Stimulated activated CD4-positive, alpha-beta T cell treated with anti-CD3 and anti-CD28 coated beads, Interleukin-4, amount 100 ng/mL, for 1 hour (primary cell): ENCODE measurements at regions not wholly inside any gene's neighbourhood (a gene's known extent, or its start where the extent isn't known, plus 50 kb on each side); places are given as distances from the start of the nearest gene placed in this dataset.
A peak's percentile ranks its signal among the peaks of the same experiment; 100 is the strongest.

Experiments
- DNase-seq: peaks from one replicate; pipeline ENCODE4 v3.0.0-alpha.2; 2020

DNA sequence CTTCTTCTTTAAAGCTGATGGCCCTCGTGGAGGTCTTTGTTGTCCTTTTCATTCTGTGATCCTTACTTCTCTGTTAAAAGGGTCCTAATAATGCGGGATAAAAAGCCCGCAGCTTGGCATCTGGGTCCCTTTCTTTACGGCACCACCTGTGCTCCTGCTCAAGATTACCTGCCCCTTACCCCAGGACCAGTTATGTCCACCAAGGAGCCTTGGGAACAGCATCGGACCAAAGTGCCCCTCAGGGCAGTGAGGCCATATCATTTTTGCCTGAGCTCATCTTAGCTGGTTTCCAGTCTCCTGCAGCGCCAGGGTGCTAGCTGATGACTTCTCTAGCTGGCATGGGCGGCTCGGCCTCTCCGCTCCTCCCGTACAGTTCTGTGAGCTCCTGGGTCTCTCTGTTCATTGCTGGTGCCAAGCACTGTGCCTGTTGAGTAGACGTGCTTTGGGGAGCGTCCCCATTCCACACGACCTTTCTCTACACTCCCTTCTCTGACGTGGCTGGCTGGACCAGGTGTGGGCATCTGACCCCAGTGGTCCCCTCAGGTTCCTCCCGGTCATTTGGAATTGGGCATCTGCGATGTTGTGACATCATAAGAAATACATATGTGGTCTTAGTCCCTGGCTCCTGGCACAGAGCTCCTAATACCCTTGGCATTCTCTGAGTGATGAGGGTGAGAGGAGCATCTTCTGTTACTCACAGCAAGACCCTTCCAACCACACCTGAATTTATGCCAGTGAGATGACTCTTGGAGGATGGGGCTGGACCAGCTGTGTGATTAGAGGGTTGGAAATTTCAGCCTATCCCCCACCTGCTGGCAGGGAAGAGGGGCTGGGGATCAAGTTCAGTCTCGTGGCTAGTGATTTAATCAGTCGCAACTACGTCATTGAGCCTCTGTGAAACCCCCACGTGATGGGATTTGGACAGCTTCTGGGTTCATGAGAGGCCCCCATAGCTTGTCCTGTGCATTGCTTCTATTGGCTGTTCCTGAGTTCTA is 134.2 kb upstream of the HS6ST1 start:
- DNase-seq = no peak

- no peak for DNase-seq
Measured at GRCh38 chr2:128454980-128455720, 136.5 kb upstream of the HS6ST1 start.

GRCh38 chr2:128455721-128456050 is 137.0 kb upstream of the HS6ST1 start:
- no peak for DNase-seq

DNA sequence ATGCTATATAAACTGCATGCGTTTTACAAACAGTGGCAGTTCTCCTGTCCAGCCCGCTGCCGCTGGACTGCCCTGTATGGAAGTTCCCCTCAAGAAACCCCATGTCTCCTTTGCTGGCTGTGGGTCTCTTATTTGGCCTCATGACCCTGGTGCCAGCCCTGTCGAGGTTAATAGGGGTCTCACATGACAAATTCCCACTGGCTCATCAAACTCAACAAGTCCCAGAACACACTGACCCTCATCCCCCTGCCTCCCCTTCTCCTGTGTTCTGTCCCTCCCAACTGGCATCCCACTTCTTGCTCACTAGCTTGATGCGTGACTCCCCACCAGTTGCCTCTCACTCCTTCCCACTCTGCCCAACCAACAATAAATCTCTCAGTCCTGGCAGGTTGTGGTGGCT is 137.6 kb upstream of the HS6ST1 start:
- DNase-seq = no peak

- no peak for DNase-seq
Measured at GRCh38 chr2:128457006-128457604, 138.4 kb upstream of the HS6ST1 start.

DNA sequence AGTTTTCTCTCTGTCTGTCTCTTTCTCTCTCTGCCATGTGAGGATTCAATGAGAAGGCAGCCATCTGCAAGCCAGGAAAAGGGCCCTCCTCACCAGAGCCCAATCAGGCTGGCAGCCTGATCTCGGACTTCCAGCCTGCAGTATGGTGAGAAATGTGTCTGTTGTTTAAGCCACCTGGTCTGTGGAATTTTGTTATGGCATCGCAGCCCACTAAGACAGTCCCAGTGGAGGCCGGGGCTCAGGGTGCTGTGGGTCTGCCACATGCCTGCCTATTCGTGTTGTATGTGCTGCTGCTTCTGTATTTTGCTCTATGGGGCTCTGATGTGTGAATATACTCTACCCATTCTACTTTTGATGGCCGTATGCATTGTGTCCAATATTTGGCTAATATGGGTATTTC is 139.0 kb upstream of the HS6ST1 start:
- no peak for DNase-seq

GRCh38 chr2:128458505-128458904 is 139.8 kb upstream of the HS6ST1 start:
- no peak for DNase-seq

- DNase-seq = no peak
Measured at GRCh38 chr2:128464456-128464855, 145.8 kb upstream of the HS6ST1 start.

DNA sequence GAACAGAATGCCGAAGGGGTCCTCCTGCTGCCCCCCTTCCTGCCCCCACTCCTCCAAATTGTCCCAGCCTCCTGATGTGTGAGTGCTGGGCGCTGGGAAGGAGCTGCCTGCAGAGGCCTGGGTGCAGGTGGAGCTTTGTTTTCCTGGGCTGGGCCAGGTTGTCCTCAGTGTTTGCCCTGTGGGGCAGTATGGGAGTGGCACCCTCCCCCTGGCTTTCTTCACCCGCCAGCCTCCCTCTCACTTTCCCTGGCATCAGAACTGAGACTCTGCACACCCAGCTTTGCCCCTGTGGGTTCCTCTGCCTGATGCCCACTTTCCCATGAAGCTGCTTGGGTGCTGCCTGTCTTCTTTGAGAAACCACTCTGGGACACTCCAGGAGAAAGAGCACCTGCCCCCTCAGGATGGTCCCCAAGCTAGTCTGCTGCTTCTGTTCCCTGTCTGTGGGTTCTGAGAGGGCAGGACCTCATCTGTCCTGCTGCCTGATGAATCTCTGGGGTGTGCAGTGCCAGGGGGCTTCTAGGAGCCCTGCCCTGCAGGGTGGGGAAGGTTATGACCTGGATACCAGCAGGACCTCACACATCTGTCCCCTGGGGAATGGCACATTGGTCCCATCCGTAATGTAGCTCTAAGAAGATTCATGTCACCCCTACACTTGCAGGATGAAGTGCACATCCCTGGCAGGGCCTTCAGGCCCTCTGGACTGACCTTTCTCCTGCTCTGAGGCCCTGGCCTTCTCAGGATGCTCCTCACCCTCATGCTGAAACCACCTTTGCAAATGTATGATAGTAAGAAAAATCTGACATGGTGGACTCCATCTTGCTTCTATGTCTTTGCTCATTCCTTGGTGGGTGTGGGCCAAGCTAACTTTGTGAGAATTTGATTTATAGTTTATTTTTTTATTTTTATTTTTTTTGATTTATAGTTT is 146.8 kb upstream of the HS6ST1 start:
- DNase-seq = no peak

DNA sequence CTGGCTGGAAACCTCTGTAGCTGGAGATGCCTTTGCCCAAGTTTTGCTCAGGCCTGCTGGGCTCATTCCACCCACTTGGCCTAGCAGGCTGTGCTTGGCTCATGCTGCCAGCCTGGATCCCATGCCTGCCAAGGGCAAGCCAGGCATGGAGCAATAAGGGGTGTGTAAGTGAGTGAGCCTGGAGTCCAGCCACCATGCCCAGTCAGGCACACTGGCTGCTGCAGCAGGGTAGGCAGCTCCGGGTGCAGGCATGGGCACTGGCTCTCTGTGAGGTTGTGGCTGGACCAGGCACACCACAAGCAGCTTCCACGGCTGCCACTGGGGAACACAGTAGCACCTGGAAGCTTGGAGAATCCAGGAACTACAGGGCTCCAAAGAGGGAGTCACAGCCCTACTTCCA is 147.7 kb upstream of the HS6ST1 start:
- no peak for DNase-seq

DNA sequence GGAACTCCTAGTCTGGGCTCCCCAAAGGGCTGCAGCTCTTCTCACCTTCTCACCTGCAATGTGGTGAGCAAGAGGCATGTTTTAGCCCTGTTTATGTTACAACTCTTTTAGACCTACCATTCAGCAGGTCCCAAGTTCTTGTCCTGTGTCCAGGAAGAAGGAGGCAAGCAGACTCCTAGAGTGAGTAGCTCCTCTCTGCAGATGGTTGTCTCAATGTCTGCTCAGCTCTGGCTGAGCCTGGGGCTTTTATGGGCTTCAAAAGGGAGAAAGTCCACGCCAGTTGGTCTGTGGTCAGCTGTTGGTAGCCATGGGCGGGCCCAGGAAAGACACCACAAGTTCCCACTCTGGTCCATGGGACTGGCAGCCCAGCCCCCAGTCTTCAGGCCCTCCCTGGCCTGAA is 148.1 kb upstream of the HS6ST1 start:
- DNase-seq = no peak

DNA sequence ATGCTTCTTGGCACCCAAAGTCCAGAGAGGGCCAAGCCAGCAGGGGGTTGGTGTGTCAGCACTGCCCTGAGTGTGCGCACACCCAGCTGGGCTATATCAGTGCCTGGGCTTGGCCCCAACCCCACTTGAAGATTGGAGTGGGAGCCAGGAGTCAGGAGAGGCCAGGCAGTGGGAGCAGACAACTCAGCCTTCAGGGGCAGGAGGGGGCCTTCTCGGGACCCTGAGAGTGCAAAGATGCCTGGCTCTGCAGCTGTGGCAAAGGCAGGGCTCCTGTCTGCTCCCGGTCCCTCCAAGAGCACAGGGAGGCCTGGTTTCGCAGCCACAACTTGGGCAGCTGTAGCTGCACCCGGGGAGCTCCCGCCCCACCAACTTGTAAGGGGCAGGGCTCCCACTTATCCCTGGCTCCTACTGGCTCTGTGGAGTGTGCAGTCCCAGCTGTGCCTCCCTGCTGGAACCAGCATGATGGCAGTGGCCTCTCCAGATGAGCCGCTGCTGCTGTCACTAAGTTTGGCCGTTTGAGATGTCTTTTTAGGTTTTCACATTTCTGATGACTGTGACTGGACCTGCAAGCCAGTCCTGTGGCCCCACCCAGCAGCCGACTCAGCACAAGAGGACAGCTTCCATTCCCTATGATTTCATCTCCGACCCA is 148.8 kb upstream of the HS6ST1 start:
- DNase-seq = no peak

DNA sequence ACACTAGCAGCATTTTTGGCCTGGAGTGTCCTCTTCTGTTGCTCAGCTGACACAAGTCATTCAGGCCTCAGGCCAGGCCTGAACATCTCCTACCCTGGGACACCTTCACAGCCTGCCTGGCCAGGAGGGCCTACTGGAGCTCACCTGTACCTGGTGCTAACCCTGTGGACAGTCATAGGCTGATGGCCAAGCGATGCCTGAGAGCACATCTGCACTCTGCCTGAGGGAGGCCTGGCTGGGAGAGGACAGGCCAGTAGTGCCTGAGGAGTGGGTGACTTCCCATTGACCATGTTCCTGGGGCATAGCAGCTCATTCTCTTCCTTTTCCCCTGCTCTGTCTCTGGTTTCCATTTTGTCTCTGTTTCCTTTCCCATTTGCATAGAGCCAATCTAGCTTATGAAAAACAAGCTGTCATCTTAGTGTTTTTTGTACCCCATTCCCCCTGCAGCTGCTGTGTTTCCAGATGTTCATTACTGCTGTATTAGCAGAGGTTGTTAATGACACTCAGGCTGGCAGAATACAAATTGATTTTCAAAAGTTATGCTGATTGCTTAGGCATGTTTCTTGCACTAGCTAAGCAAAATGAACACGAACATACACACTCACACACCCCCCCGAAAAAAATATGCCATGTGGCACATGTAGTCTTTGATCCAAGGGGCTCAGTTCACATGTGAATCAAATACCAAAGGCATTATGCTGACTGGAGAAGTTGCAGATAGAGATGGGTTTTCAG is 149.7 kb upstream of the HS6ST1 start:
- no peak for DNase-seq

DNA sequence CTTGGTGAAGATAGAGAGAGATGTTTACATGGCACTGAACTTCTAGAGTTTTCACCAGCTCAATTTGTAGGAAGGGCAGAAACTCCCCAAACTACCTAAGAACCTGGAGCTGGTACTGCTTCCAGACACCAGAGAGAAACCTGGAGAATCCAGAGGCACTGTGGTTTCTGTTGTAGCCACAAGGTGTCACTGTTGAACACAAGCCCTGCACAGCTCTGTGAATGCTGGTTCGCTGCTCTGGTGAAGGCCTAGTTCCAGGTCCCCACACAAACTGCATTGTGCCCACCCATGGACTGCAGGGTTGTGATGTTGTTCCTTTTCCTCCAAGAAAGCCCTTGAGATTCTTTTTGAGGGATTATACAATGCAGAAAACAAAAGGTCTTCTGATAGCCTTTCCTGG is 150.5 kb upstream of the HS6ST1 start:
- DNase-seq = no peak

DNA sequence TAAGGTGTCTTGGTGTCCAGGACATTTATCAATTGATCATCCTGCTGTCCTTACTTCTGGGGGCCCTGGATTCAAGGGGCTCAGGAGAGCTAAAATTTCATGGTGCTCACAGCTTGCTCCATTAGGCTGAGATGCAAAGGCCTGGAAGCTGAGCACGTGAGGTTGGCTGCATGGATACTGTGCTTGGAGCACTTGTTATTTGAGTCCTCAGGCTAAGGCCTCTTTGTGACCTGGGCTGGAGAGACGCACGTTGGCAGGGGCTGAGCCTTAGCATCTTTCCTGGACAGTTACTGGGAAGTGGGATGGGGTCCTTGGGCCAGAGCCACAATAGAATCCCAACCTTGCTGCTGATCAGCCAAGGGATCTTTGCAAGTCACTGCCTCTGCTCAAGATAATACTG is 151.2 kb upstream of the HS6ST1 start:
- no peak for DNase-seq

DNA sequence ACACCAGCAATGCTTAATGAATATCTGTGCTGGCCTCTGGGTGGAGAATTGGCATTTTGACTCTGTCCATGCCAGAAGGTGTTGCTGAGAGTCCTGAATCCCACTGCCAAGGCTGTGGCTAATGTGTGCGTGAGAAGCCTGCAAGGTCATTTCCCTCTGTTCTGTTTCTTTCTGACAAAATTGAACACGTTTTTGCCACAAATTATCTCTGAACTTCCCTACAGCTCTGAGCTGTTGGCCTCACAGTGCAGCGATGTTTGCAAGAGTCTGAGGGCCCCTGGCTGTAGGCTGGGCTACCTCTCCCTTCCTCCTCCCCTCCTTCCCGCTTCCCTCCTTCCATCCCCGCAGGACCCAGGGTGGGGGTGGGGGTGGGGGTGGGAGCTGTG is 154.1 kb upstream of the HS6ST1 start:
- no peak for DNase-seq

- DNase-seq = peak; percentile 10
Measured at GRCh38 chr2:128473175-128474035, 154.7 kb upstream of the HS6ST1 start.

GRCh38 chr2:128474036-128474955 is 155.6 kb upstream of the HS6ST1 start:
- no peak for DNase-seq

- DNase-seq = no peak
Measured at GRCh38 chr2:128474962-128475361, 156.3 kb upstream of the HS6ST1 start.
